Suprapubic skin (tissue), 4 donors: ENCODE measurements at regions not wholly inside any gene's neighbourhood (a gene's known extent, or its start where the extent isn't known, plus 50 kb on each side); places are given as distances from the start of the nearest gene placed in this dataset.

Experiments used
- DNase-seq, 2 donors: peaks; one replicate each; pipeline ENCODE4 v3.0.0-alpha.2; 2019; ENCODE audit warnings: low spot score in 2 of 2
- H3K27ac ChIP-seq: fragments of 200-600 bp; sonication (generic); one replicate; pipeline ENCODE4 v1.5.1; 2019
- H3K27me3 ChIP-seq: fragments of 200-600 bp; sonication (generic); one replicate; pipeline ENCODE4 v1.5.1; 2019
- H3K36me3 ChIP-seq: fragments of 200-600 bp; sonication (generic); one replicate; pipeline ENCODE4 v1.5.1; 2019
- H3K4me1 ChIP-seq: fragments of 200-600 bp; sonication (generic); one replicate; pipeline ENCODE4 v1.5.1; 2019
- H3K4me3 ChIP-seq: fragments of 200-600 bp; sonication (generic); one replicate; pipeline ENCODE4 v1.5.1; 2019; ENCODE audit warnings: mild to moderate bottlenecking
- H3K9me3 ChIP-seq: fragments of 200-600 bp; sonication (generic); one replicate; pipeline ENCODE4 v1.5.1; 2019
- EP300 ChIP-seq: sonication (generic); formaldehyde crosslinking; IDR thresholded peaks from one replicate; pipeline ENCODE4 v1.6.1; 2017; ENCODE audit warnings: antibody characterized with exemption
- POLR2A ChIP-seq, 2 donors: fragments of 450-650 bp; IDR thresholded peaks; one replicate each; pipeline ENCODE4 v1.6.1; 2017; ENCODE audit warnings: antibody characterized with exemption in 2 of 2, mild to moderate bottlenecking in 2 of 2, moderate library complexity in 2 of 2
- POLR2AphosphoS5 ChIP-seq, 3 donors: sonication (generic); formaldehyde crosslinking; IDR thresholded peaks; one replicate each; pipeline ENCODE4 v1.6.1; 2017; ENCODE audit warnings: antibody characterized with exemption in 3 of 3
- WGBS: methylation state at CpG from one replicate; pipeline ENCODE4 v1.1.5; 2018; 5-methylcytosine and 5-hydroxymethylcytosine counted together
- TF ChIP-seq, protein P1 (sequence below), 2 donors: fragments of 200-600 bp in 1 of 2; fragments of 450-650 bp in 1 of 2; sonication (generic) in 1 of 2; IDR thresholded peaks; one replicate each; pipeline ENCODE4 v1.5.1; 2016 to 2019; ENCODE audit warnings: antibody characterized with exemption in 2 of 2, mild to moderate bottlenecking in 1 of 2, moderate library complexity in 1 of 2

GRCh38 chr4:146124023-146124680 is 51.4 kb upstream of the LSM6 start:
- H3K4me1 ChIP-seq, result no peaks in the 10 kb centered on the region
- H3K9me3 ChIP-seq, result no peaks in the 10 kb centered on the region
- H3K27ac ChIP-seq, result no peak overlapping the region
- TF ChIP-seq POLR2A (IDR thresholded peaks at IDR 0.05) (no peak), EP300 (no peak), POLR2AphosphoS5 (IDR thresholded peaks at IDR 0.05) (no peak)
- TF ChIP-seq, protein P1, sequence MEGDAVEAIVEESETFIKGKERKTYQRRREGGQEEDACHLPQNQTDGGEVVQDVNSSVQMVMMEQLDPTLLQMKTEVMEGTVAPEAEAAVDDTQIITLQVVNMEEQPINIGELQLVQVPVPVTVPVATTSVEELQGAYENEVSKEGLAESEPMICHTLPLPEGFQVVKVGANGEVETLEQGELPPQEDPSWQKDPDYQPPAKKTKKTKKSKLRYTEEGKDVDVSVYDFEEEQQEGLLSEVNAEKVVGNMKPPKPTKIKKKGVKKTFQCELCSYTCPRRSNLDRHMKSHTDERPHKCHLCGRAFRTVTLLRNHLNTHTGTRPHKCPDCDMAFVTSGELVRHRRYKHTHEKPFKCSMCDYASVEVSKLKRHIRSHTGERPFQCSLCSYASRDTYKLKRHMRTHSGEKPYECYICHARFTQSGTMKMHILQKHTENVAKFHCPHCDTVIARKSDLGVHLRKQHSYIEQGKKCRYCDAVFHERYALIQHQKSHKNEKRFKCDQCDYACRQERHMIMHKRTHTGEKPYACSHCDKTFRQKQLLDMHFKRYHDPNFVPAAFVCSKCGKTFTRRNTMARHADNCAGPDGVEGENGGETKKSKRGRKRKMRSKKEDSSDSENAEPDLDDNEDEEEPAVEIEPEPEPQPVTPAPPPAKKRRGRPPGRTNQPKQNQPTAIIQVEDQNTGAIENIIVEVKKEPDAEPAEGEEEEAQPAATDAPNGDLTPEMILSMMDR (IDR thresholded peaks at IDR 0.05), result no peak
- 58% methylated on average over 6 of the region's 6 CpGs for WGBS
- H3K4me3 ChIP-seq, result no peak overlapping the region
- no peaks in the 10 kb centered on the region for H3K27me3 ChIP-seq
- H3K36me3 ChIP-seq, result no peaks in the 10 kb centered on the region
- no peak for DNase-seq

DNA sequence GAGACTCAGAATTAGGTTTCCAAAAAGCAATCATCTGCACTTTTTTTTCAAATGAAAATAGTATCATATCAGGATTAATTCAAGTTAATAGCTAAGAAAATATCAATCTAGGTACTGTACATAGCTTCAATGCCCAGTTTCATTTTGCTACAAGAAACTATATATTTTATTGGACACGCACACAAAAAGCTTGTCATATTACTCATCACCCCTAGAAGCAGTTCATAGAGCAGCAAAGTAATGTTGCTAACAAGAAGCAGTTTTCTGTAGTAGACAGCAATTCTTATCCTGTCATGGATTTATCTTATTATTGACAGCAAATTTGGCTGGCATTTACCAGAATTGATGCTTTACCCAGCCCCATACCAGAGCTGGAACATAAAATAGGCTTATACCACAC is 52.3 kb upstream of the LSM6 start:
- 67% methylated on average over 1 of the region's 1 CpG for WGBS
- H3K4me1 ChIP-seq, result no peaks in the 10 kb centered on the region
- H3K4me3 ChIP-seq, result no peak overlapping the region
- no peak for DNase-seq
- TF ChIP-seq POLR2A (IDR thresholded peaks at IDR 0.05), result no peak
- TF ChIP-seq, protein P1 (IDR thresholded peaks at IDR 0.05), result no peak
- TF ChIP-seq POLR2AphosphoS5 (IDR thresholded peaks at IDR 0.05), result no peak
- no peak for TF ChIP-seq EP300
- H3K27me3 ChIP-seq, result no peaks in the 10 kb centered on the region
- no peaks in the 10 kb centered on the region for H3K9me3 ChIP-seq
- no peaks in the 10 kb centered on the region for H3K36me3 ChIP-seq
- H3K27ac ChIP-seq, result no peak overlapping the region

GRCh38 chr4:146122398-146122797 is 53.1 kb upstream of the LSM6 start:
- Histone ChIP-seq H3K27me3 (no peaks in the 10 kb centered on the region), H3K36me3 (no peaks in the 10 kb centered on the region), H3K4me3 (no peak overlapping the region), H3K27ac (no peak overlapping the region), H3K9me3 (no peaks in the 10 kb centered on the region), H3K4me1 (no peaks in the 10 kb centered on the region)
- DNase-seq, result no peak
- WGBS, result 58% methylated on average over 6 of the region's 6 CpGs
- no peak for TF ChIP-seq POLR2AphosphoS5 (IDR thresholded peaks at IDR 0.05)
- TF ChIP-seq EP300, result no peak
- TF ChIP-seq, protein P1 (IDR thresholded peaks at IDR 0.05), result no peak
- no peak for TF ChIP-seq POLR2A (IDR thresholded peaks at IDR 0.05)

GRCh38 chr4:146121757-146122156 is 53.8 kb upstream of the LSM6 start:
- H3K4me3 ChIP-seq, result no peak overlapping the region

GRCh38 chr4:146119845-146120404 is 55.6 kb upstream of the LSM6 start:
- Histone ChIP-seq H3K36me3 (no peaks in the 10 kb centered on the region), H3K27me3 (no peaks in the 10 kb centered on the region), H3K27ac (no peak overlapping the region), H3K9me3 (no peaks in the 10 kb centered on the region), H3K4me1 (no peaks in the 10 kb centered on the region), H3K4me3 (no peak overlapping the region)
- 90% methylated on average over 6 of the region's 6 CpGs for WGBS
- TF ChIP-seq, protein P1 (IDR thresholded peaks at IDR 0.05), result no peak
- TF ChIP-seq POLR2AphosphoS5 (IDR thresholded peaks at IDR 0.05) (no peak), EP300 (no peak), POLR2A (IDR thresholded peaks at IDR 0.05) (no peak)
- no peak for DNase-seq

More at GRCh38 chr4:146121757-146122156, 53.8 kb upstream of the LSM6 start:
- 92% methylated on average over 3 of the region's 3 CpGs for WGBS
- H3K4me1 ChIP-seq, result no peaks in the 10 kb centered on the region
- no peak for TF ChIP-seq EP300
- H3K9me3 ChIP-seq, result no peaks in the 10 kb centered on the region
- no peaks in the 10 kb centered on the region for H3K27me3 ChIP-seq
- no peaks in the 10 kb centered on the region for H3K36me3 ChIP-seq
- no peak for DNase-seq
- H3K27ac ChIP-seq, result no peak overlapping the region

DNA sequence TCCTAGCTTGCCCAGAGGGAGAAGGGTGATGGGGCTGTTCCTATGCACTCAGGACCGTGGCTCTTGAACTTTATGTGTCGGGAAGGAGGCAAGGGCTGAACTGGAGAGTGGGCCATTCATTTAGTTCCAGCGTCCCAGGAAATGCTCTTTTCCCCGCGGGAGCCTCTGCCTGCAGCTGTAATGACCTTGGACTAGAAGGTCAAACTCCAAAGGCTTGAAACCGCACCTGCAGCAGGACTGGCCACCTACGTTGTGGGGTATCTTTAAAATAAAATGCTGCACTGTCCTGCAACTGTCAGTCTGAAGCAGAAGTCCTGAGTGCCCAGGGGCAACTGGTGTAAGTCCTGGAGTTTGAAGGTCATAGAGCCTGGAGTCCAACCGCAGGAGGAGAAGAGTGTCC is 61.5 kb upstream of the LSM6 start:
- no peaks in the 10 kb centered on the region for H3K36me3 ChIP-seq
- H3K4me3 ChIP-seq, result no peak overlapping the region
- no peaks in the 10 kb centered on the region for H3K27me3 ChIP-seq
- H3K9me3 ChIP-seq, result no peaks in the 10 kb centered on the region
- H3K4me1 ChIP-seq, result no peaks in the 10 kb centered on the region
- TF ChIP-seq POLR2AphosphoS5 (IDR thresholded peaks at IDR 0.05) (no peak), POLR2A (IDR thresholded peaks at IDR 0.05) (no peak), EP300 (no peak)
- TF ChIP-seq, protein P1 (IDR thresholded peaks at IDR 0.05), result no peak
- 81% methylated on average over 5 of the region's 8 CpGs for WGBS
- H3K27ac ChIP-seq, result no peak overlapping the region
- DNase-seq, result no peak
